ENCODE measurements at regions not wholly inside any gene's neighbourhood (a gene's known extent, or its start where the extent isn't known, plus 50 kb on each side); places are given as distances from the start of the nearest gene placed in this dataset.

DNA sequence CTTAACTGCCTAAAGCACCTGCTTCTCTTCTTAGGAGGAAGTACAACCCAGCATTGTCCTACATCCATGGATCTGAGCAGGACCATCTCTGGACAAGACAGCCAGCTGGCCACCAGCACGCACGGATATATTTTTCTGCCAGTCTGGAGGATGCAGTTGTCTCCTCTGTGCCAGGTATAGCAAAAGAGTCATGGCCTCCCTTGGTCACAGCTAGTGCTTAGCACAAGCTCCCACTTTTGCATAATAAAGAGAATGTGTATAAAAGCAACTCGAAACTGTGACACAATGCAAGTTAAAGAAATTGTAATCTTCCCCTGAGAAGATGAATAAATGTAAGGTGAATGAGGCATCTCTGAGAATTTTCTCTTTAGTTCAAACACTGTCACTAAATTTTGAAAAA lies 267.8 kb upstream of the MANEA start:
- no peak for DNase-seq
- Histone ChIP-seq H3K4me1 (ENCODE audit: control insufficient read depth, insufficient read depth, low read length, poor library complexity, severe bottlenecking) (no peaks in the 10 kb centered on the region), H3K27me3 (replicated peaks; ENCODE audit: control insufficient read depth, insufficient read depth, low read length, poor library complexity, severe bottlenecking) (no peaks in the 10 kb centered on the region), H3K27ac (ENCODE audit: insufficient read depth, low read length, poor library complexity, severe bottlenecking) (no peak overlapping the region), H3K4me3 (ENCODE audit: insufficient read depth, low read depth, low read length, poor library complexity, severe bottlenecking) (no peak overlapping the region), H3K36me3 (ENCODE audit: control insufficient read depth, insufficient read depth, low read length) (no peaks in the 10 kb centered on the region), H3K9me3 (ENCODE audit: control insufficient read depth, low read length) (no peaks in the 10 kb centered on the region)

DNA sequence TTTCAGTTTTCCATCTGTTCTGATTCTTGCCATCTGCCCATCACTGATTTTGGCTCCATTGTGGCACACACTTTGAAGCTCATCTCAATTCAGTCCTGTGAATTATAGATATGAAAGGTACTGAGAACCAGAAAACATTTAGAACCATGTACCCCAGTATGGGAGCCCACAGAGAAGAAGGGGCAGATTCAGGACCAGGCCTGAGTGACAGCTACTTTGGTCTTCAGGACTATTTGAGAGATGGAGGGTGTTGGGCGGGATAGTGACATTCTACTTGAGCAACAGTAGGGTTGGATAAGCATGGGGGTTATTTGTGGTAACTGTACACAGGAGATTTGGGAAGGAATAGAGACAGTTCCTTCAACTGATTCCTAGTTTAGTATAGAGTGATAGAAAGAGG lies 259.2 kb upstream of the MANEA start:
- H3K4me3 ChIP-seq (ENCODE audit: insufficient read depth, low read depth, low read length, poor library complexity, severe bottlenecking) = no peak overlapping the region
- DNase-seq = no peak
- no peak overlapping the region for H3K27ac ChIP-seq (ENCODE audit: insufficient read depth, low read length, poor library complexity, severe bottlenecking)
- H3K27me3 ChIP-seq (replicated peaks; ENCODE audit: control insufficient read depth, insufficient read depth, low read length, poor library complexity, severe bottlenecking) = no peaks in the 10 kb centered on the region
- no peaks in the 10 kb centered on the region for H3K4me1 ChIP-seq (ENCODE audit: control insufficient read depth, insufficient read depth, low read length, poor library complexity, severe bottlenecking)
- H3K36me3 ChIP-seq (ENCODE audit: control insufficient read depth, insufficient read depth, low read length) = no peaks in the 10 kb centered on the region
- H3K9me3 ChIP-seq (ENCODE audit: control insufficient read depth, low read length) = no peaks in the 10 kb centered on the region

DNA sequence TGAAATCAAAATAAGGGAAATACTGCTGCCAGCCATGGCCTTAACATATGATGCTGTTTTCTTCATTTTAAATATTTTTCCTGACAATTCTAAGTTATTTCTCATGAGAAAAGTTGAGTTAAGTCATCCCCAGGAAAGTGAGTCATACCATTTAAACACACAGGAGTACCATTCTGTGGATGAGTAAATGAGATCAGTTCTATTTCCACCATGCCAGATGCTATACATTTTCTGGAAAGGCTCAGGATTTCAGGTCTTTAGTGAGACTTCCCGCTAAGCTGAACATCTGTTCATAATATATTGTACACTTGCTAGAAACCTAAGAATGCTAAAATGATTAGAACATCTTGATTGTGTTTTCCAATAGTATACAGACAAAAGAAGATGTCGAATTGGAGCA lies 256.2 kb upstream of the MANEA start:
- H3K27ac ChIP-seq (ENCODE audit: insufficient read depth, low read length, poor library complexity, severe bottlenecking) = no peak overlapping the region
- H3K4me1 ChIP-seq (ENCODE audit: control insufficient read depth, insufficient read depth, low read length, poor library complexity, severe bottlenecking) = no peaks in the 10 kb centered on the region
- no peaks in the 10 kb centered on the region for H3K36me3 ChIP-seq (ENCODE audit: control insufficient read depth, insufficient read depth, low read length)
- H3K4me3 ChIP-seq (ENCODE audit: insufficient read depth, low read depth, low read length, poor library complexity, severe bottlenecking) = no peak overlapping the region
- H3K27me3 ChIP-seq (replicated peaks; ENCODE audit: control insufficient read depth, insufficient read depth, low read length, poor library complexity, severe bottlenecking) = no peaks in the 10 kb centered on the region
- DNase-seq = no peak
- no peaks in the 10 kb centered on the region for H3K9me3 ChIP-seq (ENCODE audit: control insufficient read depth, low read length)

DNA sequence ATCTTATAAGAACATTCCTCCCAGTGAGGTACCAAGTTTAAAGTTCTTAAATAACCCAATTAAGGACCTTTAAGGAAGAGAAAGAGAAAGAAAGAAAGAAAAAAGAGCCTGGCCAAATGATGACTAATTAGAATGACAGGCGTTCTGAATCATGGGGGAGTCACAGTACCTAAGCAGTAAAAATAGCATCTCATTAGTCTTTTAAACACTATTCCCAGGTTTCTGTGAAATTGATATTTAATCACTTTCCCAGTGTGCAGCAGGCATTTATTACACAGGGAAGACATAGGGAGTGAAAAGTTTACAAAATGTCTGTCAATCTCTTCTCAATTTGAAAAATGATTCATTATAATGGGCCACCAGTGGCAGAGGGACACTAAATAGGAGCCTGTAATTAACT lies 251.4 kb upstream of the MANEA start:
- no peak for DNase-seq
- Histone ChIP-seq H3K27me3 (replicated peaks; ENCODE audit: control insufficient read depth, insufficient read depth, low read length, poor library complexity, severe bottlenecking) (no peaks in the 10 kb centered on the region), H3K4me1 (ENCODE audit: control insufficient read depth, insufficient read depth, low read length, poor library complexity, severe bottlenecking) (no peaks in the 10 kb centered on the region), H3K36me3 (ENCODE audit: control insufficient read depth, insufficient read depth, low read length) (no peaks in the 10 kb centered on the region), H3K9me3 (ENCODE audit: control insufficient read depth, low read length) (no peaks in the 10 kb centered on the region), H3K27ac (ENCODE audit: insufficient read depth, low read length, poor library complexity, severe bottlenecking) (no peak overlapping the region), H3K4me3 (ENCODE audit: insufficient read depth, low read depth, low read length, poor library complexity, severe bottlenecking) (no peak overlapping the region)

DNA sequence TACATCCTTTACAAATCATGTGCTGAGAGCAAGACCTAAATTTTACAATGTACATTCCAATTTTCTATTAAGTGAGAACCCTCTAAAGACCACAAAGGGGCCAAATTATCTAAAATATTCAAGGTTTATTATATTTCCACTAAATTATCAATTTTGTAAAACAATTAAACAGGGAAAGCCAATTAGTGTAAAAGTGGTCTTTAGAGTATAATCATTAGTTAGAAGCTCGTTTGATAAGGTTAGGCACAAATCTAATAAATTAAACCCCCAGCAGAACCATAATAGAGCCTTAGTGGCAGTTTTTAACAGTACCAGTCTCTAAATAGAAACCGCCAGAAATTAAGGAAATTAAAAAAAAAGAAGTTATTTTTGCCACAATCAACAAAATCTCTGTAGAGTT lies 249.1 kb upstream of the MANEA start:
- H3K4me3 ChIP-seq (ENCODE audit: insufficient read depth, low read depth, low read length, poor library complexity, severe bottlenecking) = no peak overlapping the region
- no peak for DNase-seq
- no peak overlapping the region for H3K27ac ChIP-seq (ENCODE audit: insufficient read depth, low read length, poor library complexity, severe bottlenecking)
- no peaks in the 10 kb centered on the region for H3K36me3 ChIP-seq (ENCODE audit: control insufficient read depth, insufficient read depth, low read length)
- no peaks in the 10 kb centered on the region for H3K4me1 ChIP-seq (ENCODE audit: control insufficient read depth, insufficient read depth, low read length, poor library complexity, severe bottlenecking)
- no peaks in the 10 kb centered on the region for H3K9me3 ChIP-seq (ENCODE audit: control insufficient read depth, low read length)
- no peaks in the 10 kb centered on the region for H3K27me3 ChIP-seq (replicated peaks; ENCODE audit: control insufficient read depth, insufficient read depth, low read length, poor library complexity, severe bottlenecking)

GRCh38 chr6:95352064-95352795 lies 225.1 kb upstream of the MANEA start:
- DNase-seq = no peak

GRCh38 chr6:95354551-95354950 lies 222.8 kb upstream of the MANEA start:
- Histone ChIP-seq H3K27ac (ENCODE audit: insufficient read depth, low read length, poor library complexity, severe bottlenecking) (no peak overlapping the region), H3K4me1 (ENCODE audit: control insufficient read depth, insufficient read depth, low read length, poor library complexity, severe bottlenecking) (no peaks in the 10 kb centered on the region), H3K36me3 (ENCODE audit: control insufficient read depth, insufficient read depth, low read length) (no peaks in the 10 kb centered on the region), H3K27me3 (replicated peaks; ENCODE audit: control insufficient read depth, insufficient read depth, low read length, poor library complexity, severe bottlenecking) (no peaks in the 10 kb centered on the region), H3K4me3 (ENCODE audit: insufficient read depth, low read depth, low read length, poor library complexity, severe bottlenecking) (no peak overlapping the region), H3K9me3 (ENCODE audit: control insufficient read depth, low read length) (no peaks in the 10 kb centered on the region)
- no peak for DNase-seq

More at GRCh38 chr6:95352064-95352795, 225.1 kb upstream of the MANEA start:
- no peaks in the 10 kb centered on the region for H3K9me3 ChIP-seq (ENCODE audit: control insufficient read depth, low read length)
- H3K36me3 ChIP-seq (ENCODE audit: control insufficient read depth, insufficient read depth, low read length) = no peaks in the 10 kb centered on the region
- no peak overlapping the region for H3K27ac ChIP-seq (ENCODE audit: insufficient read depth, low read length, poor library complexity, severe bottlenecking)
- no peak overlapping the region for H3K4me3 ChIP-seq (ENCODE audit: insufficient read depth, low read depth, low read length, poor library complexity, severe bottlenecking)
- H3K27me3 ChIP-seq (replicated peaks; ENCODE audit: control insufficient read depth, insufficient read depth, low read length, poor library complexity, severe bottlenecking) = no peaks in the 10 kb centered on the region
- H3K4me1 ChIP-seq (ENCODE audit: control insufficient read depth, insufficient read depth, low read length, poor library complexity, severe bottlenecking) = no peaks in the 10 kb centered on the region

- Histone ChIP-seq H3K4me1 (ENCODE audit: control insufficient read depth, insufficient read depth, low read length, poor library complexity, severe bottlenecking) (no peaks in the 10 kb centered on the region), H3K27ac (ENCODE audit: insufficient read depth, low read length, poor library complexity, severe bottlenecking) (no peak overlapping the region), H3K9me3 (ENCODE audit: control insufficient read depth, low read length) (no peaks in the 10 kb centered on the region), H3K27me3 (replicated peaks; ENCODE audit: control insufficient read depth, insufficient read depth, low read length, poor library complexity, severe bottlenecking) (no peaks in the 10 kb centered on the region), H3K4me3 (ENCODE audit: insufficient read depth, low read depth, low read length, poor library complexity, severe bottlenecking) (no peak overlapping the region), H3K36me3 (ENCODE audit: control insufficient read depth, insufficient read depth, low read length) (no peaks in the 10 kb centered on the region)
- DNase-seq = no peak
Measured at GRCh38 chr6:95357380-95358020, 219.8 kb upstream of the MANEA start.

GRCh38 chr6:95364016-95364604 lies 213.2 kb upstream of the MANEA start:
- Histone ChIP-seq H3K36me3 (ENCODE audit: control insufficient read depth, insufficient read depth, low read length) (no peaks in the 10 kb centered on the region), H3K27me3 (replicated peaks; ENCODE audit: control insufficient read depth, insufficient read depth, low read length, poor library complexity, severe bottlenecking) (no peaks in the 10 kb centered on the region), H3K4me3 (ENCODE audit: insufficient read depth, low read depth, low read length, poor library complexity, severe bottlenecking) (no peak overlapping the region), H3K27ac (ENCODE audit: insufficient read depth, low read length, poor library complexity, severe bottlenecking) (no peak overlapping the region), H3K9me3 (ENCODE audit: control insufficient read depth, low read length) (no peaks in the 10 kb centered on the region), H3K4me1 (ENCODE audit: control insufficient read depth, insufficient read depth, low read length, poor library complexity, severe bottlenecking) (no peaks in the 10 kb centered on the region)
- no peak for DNase-seq

GRCh38 chr6:95365454-95365853 lies 211.9 kb upstream of the MANEA start:
- no peak for DNase-seq
- no peak overlapping the region for H3K4me3 ChIP-seq (ENCODE audit: insufficient read depth, low read depth, low read length, poor library complexity, severe bottlenecking)
- no peaks in the 10 kb centered on the region for H3K27me3 ChIP-seq (replicated peaks; ENCODE audit: control insufficient read depth, insufficient read depth, low read length, poor library complexity, severe bottlenecking)
- H3K27ac ChIP-seq (ENCODE audit: insufficient read depth, low read length, poor library complexity, severe bottlenecking) = no peak overlapping the region
- no peaks in the 10 kb centered on the region for H3K36me3 ChIP-seq (ENCODE audit: control insufficient read depth, insufficient read depth, low read length)
- H3K9me3 ChIP-seq (ENCODE audit: control insufficient read depth, low read length) = no peaks in the 10 kb centered on the region
- no peaks in the 10 kb centered on the region for H3K4me1 ChIP-seq (ENCODE audit: control insufficient read depth, insufficient read depth, low read length, poor library complexity, severe bottlenecking)
